D721Med (cell line): ENCODE measurements at regions not wholly inside any gene's neighbourhood (a gene's known extent, or its start where the extent isn't known, plus 50 kb on each side); places are given as distances from the start of the nearest gene placed in this dataset.

Experiments used
- DNase-seq: peaks from one replicate; pipeline ENCODE4 v3.0.0; 2011; ENCODE audit warnings: low spot score; ENCODE audit not compliant: insufficient read length
- FAIRE-seq: peaks from 2 replicates; lab custom pipeline; 2011; peaks lifted over from hg19 to GRCh38; lab: Jason Lieb, UNC
- CTCF ChIP-seq: IDR thresholded peaks from 2 replicates; pipeline ENCODE4 v1.5.1; 2012; ENCODE audit warnings: mild to moderate bottlenecking, control low read depth; ENCODE audit not compliant: insufficient read depth; ENCODE audit errors: missing control alignments

DNA sequence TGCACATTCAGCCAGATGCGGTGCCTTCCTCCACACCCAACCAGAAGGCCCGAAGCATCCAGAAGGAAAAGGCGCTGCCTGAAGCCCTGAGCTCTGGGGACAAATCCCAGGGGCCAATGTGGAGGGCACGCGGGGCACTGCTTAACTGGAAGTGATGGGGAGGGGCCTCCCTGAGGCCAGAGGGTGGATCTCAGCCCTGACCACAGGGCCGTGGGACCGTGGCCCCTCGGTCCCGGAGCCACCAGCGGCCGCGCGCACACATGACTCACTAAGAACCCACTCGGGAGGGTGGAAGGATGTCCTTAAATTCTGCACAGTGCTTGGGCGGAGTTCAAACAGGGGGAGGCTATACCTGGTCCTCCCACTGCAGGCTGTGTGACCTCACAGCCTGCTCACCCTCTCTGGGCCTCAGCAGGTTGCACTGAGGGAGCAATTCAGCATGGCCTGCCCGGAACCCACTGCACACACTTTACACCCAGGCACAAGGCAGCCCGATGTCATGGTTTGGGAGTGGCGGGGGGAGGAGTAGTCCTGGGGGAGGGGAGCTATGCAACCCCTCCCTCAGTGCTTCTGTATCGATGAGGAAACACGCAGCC lies 89.5 kb downstream of the RFLNA start:
- FAIRE-seq (no peak), DNase-seq (no peak)

DNA sequence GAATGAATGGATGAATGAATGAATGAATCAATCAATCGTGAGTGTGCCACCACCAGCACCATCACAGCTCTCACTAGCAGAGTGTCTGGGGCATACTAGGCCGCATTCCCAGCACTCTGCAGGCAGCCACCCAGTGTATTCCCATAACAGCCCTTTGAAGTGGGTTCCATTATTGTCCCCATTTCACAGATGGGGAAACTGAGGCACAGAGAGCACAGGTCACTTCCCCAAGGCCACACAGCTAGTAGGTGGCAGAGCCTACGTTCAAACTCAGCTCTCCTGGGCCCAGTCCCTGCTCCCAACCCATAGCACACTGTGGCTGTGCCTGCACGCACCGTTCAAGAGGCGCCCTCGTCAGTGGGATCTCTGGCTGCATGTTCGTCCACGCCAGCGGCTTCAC lies 88.1 kb downstream of the RFLNA start:
- DNase-seq (no peak), FAIRE-seq (no peak)
- TF ChIP-seq CTCF: no peak

More for the DNA sequence above, 89.5 kb downstream of the RFLNA start:
- no peak for TF ChIP-seq CTCF

DNA sequence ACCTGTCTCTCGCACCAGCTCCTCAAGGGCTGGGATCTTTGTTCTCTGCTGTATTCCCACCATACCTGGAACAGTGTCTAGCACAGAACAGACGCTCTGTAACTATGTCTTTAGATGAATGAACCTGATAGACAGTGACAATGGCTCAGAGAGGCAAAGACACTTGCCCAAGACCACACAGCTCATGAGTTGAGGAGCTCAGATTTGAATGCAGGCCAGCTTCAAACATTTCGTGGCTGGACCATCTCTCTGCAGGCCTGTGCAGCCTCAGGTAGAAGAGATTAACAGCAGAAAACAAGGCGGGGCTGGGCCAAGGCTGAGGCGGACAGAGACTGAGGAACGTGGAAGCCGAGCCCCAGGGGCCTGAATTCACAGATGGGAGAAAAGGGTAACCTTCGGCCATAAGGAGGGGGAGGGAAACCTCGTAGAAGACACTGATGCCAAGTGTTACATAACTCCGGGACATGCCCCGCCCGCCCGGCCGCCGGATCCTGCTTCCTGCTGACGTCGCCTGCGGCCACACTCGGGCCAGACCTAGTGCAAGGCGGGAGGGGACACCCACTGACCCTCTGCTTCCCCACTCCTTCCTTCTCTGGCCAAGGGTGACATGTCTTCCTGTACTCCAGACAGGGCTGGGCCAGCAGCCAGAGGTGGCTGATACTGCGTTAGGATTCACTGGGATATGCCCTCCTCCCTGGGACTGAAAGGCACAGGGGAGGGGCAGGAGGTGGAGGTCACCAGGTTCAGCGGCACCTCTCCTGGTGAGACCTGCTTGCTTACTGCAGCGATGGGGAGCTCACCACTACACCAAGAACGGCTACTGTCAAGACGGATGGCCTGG lies 86.8 kb downstream of the RFLNA start:
- no peak for TF ChIP-seq CTCF
- DNase-seq: no peak
- no peak for FAIRE-seq

DNA sequence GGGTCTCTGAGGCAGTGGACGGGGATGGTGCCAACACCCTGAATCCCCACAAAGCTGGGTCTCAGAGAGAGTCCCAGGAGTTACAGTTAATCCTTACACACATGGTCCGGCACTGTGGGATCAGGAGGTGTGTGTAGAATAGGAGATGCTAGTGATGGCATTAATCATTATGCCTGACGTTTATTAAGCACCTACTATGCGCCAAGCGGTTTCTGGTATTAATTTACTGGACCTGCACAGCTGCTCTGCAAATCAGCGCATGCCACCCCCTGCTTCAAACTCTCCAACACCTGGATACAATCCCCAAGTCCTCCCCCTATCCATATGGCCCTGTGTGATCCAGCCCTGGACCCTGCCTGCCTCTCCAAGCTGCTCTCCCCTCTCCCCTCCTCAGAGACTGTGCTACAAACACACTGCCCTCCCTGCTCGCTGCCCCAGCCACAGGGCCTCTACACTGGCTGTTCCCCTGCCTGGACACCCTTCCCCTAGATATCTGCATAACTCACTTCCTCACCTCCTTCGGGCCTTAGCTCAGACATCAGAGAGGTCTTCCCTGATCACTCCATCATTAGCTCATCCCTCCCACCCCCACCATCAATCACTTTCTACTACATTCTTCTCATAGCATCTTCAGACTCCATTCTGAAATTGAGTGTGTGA lies 86.0 kb downstream of the RFLNA start:
- DNase-seq: no peak
- FAIRE-seq: no peak
- TF ChIP-seq CTCF: no peak

- no peak for TF ChIP-seq CTCF
- FAIRE-seq (no peak), DNase-seq (no peak)
These were observed 85.3 kb downstream of the RFLNA start for GRCh38 chr12:124379938-124380754.

DNA sequence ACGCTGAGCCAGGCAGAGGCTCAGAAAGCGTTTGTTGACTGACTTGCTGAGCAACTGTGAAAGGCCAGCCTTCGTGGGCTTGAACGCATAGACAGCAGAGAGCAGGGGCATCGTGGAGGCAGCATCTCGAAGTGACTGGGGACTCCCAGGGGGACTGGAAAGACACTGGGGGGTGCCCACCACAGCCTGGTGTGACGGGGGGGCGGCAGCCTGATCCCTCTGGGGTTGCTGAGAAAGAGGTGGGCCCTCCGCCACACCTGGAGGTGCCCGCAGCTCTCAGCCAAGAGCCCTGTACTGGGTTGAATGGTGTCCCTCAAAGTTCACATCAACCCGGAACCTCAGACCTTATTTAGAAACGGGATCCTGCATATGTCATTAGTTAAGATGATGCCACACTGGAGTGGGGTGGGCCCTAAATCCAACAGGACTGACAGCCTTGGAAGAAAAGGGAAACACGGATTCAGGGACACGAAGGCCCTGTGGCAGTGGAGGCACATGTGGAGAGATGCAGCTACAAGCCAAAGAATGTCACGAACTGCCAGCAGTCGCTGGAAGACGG lies 84.6 kb downstream of the RFLNA start:
- no peak for DNase-seq
- FAIRE-seq: no peak
- TF ChIP-seq CTCF: no peak
